Karpas-422 (cell line): ENCODE measurements at regions not wholly inside any gene's neighbourhood (a gene's known extent, or its start where the extent isn't known, plus 50 kb on each side); places are given as distances from the start of the nearest gene placed in this dataset.
"Not testable (repeated sequence)": the region's sequence is repeated elsewhere in the genome, so short reads cannot be mapped to it uniquely, and the experiment has no call there.

ENCODE experiments used
- DNase-seq: peaks from one replicate; pipeline ENCODE4 v3.0.0-alpha.2; 2015
- H2AFZ ChIP-seq: fragments of 200-600 bp; sonication (generic); 2 replicates; pipeline ENCODE4 v1.6.1; 2014; ENCODE audit warnings: antibody characterized with exemption, low read length, mixed read lengths
- H3K27ac ChIP-seq: fragments of 200-600 bp; sonication (generic); 2 replicates; pipeline ENCODE4 v1.5.1; 2014; ENCODE audit warnings: mild to moderate bottlenecking, low read length, moderate library complexity
- H3K27me3 ChIP-seq: fragments of 200-600 bp; sonication (generic); 2 replicates; pipeline ENCODE4 v1.6.1; 2014; ENCODE audit warnings: low read length, mixed read lengths
- H3K36me3 ChIP-seq: fragments of 200-600 bp; sonication (generic); 2 replicates; pipeline ENCODE4 v1.6.1; 2014; ENCODE audit warnings: low read length, mixed read lengths; ENCODE audit not compliant: insufficient read depth
- H3K4me1 ChIP-seq: fragments of 200-600 bp; sonication (generic); 2 replicates; pipeline ENCODE4 v1.6.1; 2014; ENCODE audit warnings: mild to moderate bottlenecking, low read length, mixed read lengths
- H3K4me2 ChIP-seq: fragments of 200-600 bp; sonication (generic); 2 replicates; pipeline ENCODE4 v1.6.1; 2014; ENCODE audit warnings: low read length, low read depth, mild to moderate bottlenecking; ENCODE audit not compliant: poor library complexity, severe bottlenecking
- H3K4me3 ChIP-seq: fragments of 200-600 bp; sonication (generic); 2 replicates; pipeline ENCODE4 v1.5.1; 2014; ENCODE audit warnings: mild to moderate bottlenecking, antibody characterized with exemption, low read length, mixed read lengths
- H3K79me2 ChIP-seq: fragments of 200-600 bp; sonication (generic); 2 replicates; pipeline ENCODE4 v1.6.1; 2014; ENCODE audit warnings: mild to moderate bottlenecking, low read length, mixed read lengths
- H3K9ac ChIP-seq: fragments of 200-600 bp; sonication (generic); 2 replicates; pipeline ENCODE4 v1.6.0; 2014; ENCODE audit warnings: low read length
- H3K9me2 ChIP-seq: fragments of 200-600 bp; sonication (generic), shearing (Covaris generic); replicated peaks from 2 replicates; pipeline ENCODE4 v1.6.0; 2014; ENCODE audit warnings: mild to moderate bottlenecking, low read length, moderate library complexity; ENCODE audit not compliant: insufficient read depth
- H3K9me3 ChIP-seq: fragments of 300-700, 200-600 bp; sonication (generic); 2 replicates; pipeline ENCODE4 v1.6.1; 2014; ENCODE audit warnings: low read length, mixed read lengths
- H4K20me1 ChIP-seq: fragments of 200-600 bp; sonication (generic); 2 replicates; pipeline ENCODE4 v1.6.1; 2014; ENCODE audit warnings: mild to moderate bottlenecking, antibody characterized with exemption, low read length, low read depth; ENCODE audit not compliant: insufficient read depth

DNA sequence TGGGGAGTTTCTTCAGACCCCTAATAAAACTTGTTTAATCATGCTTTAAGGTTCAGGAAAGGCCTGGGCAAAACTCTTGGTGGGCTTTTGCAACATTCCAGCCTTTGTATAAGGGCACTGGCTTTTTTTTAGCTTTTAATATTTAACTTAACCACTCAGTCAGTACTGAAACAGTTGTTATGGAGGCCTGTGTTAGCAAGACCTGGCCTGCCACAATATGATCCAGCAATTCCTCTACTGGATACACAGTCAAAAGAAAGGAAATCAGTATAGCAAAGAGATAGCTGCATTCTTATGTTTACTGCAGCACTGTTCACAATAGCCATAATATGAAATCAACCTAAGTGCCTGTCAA lies 75.1 kb upstream of the COG2 start:
- Histone ChIP-seq H3K9me3 (no peaks in the 10 kb centered on the region), H3K9me2 (no peaks in the 10 kb centered on the region), H3K36me3 (no peaks in the 10 kb centered on the region), H3K4me1 (no peaks in the 10 kb centered on the region), H4K20me1 (no peaks in the 10 kb centered on the region), H3K9ac (no peak overlapping the region), H2AFZ (no peak overlapping the region), H3K4me2 (no peak overlapping the region), H3K27me3 (no peaks in the 10 kb centered on the region), H3K79me2 (no peaks in the 10 kb centered on the region), H3K4me3 (no peak overlapping the region), H3K27ac (no peak overlapping the region)
- DNase-seq = no peak

DNA sequence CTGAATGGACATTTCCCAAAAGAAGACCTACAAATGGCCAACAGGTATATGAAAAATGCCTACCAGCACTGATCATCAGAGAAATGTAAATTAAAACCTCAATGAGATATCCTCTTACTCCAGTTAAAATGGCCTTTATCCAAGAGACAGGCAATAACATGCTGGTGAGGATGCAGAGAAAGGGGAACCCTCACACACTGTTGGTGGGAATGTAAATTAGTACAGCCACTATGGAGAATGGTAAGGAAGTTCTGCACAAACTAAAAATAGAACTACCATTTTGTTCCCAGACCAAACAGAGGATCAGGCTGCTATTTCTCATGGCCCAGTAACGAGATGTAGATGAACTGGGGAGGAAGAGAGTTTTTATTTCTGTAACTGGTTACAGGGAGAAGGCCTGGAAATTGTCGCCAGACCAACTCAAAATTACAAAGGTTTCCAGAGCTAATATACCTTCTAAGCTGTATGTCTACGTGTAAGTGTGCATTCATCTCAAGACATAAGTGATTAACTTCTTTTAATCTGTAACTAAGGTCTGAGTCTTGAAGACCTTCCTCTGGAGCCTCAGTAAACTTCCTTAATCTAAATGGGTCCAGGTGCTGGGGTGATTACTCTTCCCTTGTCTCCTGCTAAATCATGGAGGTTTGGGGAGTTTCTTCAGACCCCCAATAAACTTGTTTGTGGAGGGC lies 75.6 kb upstream of the COG2 start:
- not testable (repeated sequence) for H3K27ac ChIP-seq, H3K36me3 ChIP-seq, H3K4me2 ChIP-seq, H4K20me1 ChIP-seq, H3K9me2 ChIP-seq, DNase-seq, H3K9ac ChIP-seq, H3K79me2 ChIP-seq, H3K9me3 ChIP-seq, H2AFZ ChIP-seq, H3K27me3 ChIP-seq, H3K4me1 ChIP-seq, H3K4me3 ChIP-seq

DNA sequence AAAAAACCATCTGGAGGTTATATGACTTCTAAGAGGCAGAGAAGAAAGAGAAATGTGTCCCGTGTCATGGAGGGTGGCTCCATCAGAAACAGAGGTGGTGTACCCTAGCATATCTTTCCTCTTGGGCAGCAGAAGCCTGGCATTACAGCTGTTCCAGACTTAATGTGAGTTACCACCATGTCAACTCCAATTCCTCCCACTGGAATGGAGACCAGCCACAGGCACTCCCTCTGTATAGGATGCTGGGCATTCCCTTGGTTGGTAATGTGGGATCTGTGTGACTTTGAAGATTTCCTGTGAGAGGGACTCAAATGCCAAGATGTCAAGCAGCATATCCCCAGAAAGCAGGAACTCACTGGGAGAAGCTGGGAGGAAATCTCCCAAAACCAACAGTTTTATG lies 77.1 kb upstream of the COG2 start:
- H2AFZ ChIP-seq = no peak overlapping the region
- no peak overlapping the region for H3K9ac ChIP-seq
- no peak overlapping the region for H3K27ac ChIP-seq
- no peak overlapping the region for H3K4me3 ChIP-seq
- no peaks in the 10 kb centered on the region for H4K20me1 ChIP-seq
- H3K36me3 ChIP-seq = no peaks in the 10 kb centered on the region
- DNase-seq = no peak
- no peaks in the 10 kb centered on the region for H3K79me2 ChIP-seq
- H3K9me3 ChIP-seq = no peaks in the 10 kb centered on the region
- H3K4me1 ChIP-seq = no peaks in the 10 kb centered on the region
- no peaks in the 10 kb centered on the region for H3K27me3 ChIP-seq
- H3K4me2 ChIP-seq = no peak overlapping the region
- H3K9me2 ChIP-seq = no peaks in the 10 kb centered on the region

DNA sequence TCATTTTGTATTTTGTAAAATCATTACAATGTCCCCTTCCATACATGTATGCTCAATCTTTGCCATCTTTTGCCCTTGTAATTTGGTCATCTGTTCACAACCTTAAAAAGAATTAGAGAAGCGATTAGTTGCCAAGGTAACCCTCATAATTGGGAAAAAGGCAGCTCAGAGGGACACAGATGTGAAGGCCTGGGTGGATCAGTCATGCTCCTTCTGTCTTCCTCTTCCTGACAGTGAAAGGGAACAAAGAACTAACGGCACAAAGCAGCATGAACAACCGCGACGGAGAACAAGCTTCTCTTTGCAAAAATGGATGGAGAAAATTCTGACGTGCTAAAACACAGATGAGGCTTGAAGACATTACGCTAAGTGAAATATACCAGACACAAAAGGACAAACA lies 78.7 kb upstream of the COG2 start:
- no peak overlapping the region for H3K4me3 ChIP-seq

DNA sequence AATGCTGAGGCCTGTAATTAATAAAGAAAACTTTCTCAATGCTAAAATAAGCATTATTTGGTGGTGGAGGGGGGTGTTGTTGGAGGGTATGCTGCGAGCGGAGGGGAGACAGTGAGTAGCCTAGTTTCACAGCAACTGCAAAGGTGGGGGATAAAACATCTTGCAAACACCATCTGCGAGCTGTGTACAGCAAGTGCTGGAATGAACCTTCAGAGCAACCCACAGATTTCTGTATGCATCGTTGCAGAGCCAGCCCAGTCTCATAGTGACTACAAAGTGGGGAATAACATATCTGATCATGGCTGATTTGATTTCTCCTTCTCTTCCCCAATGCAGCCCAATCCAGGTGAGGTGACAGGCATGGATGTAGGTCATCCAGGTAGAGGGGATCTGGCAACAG lies 80.7 kb upstream of the COG2 start:
- Histone ChIP-seq H4K20me1 (no peaks in the 10 kb centered on the region), H3K79me2 (no peaks in the 10 kb centered on the region), H3K27ac (no peak overlapping the region), H3K4me2 (no peak overlapping the region), H3K9me2 (no peaks in the 10 kb centered on the region), H2AFZ (no peak overlapping the region), H3K4me3 (no peak overlapping the region), H3K36me3 (no peaks in the 10 kb centered on the region), H3K27me3 (no peaks in the 10 kb centered on the region), H3K9me3 (no peaks in the 10 kb centered on the region), H3K9ac (no peak overlapping the region), H3K4me1 (no peaks in the 10 kb centered on the region)
- DNase-seq = no peak

More for the DNA sequence above, 78.7 kb upstream of the COG2 start:
- H3K79me2 ChIP-seq = no peaks in the 10 kb centered on the region
- H3K9me2 ChIP-seq = no peaks in the 10 kb centered on the region
- H3K4me2 ChIP-seq = no peak overlapping the region
- H3K9me3 ChIP-seq = no peaks in the 10 kb centered on the region
- no peaks in the 10 kb centered on the region for H3K36me3 ChIP-seq
- no peak overlapping the region for H3K27ac ChIP-seq
- H2AFZ ChIP-seq = no peak overlapping the region
- no peak for DNase-seq
- no peaks in the 10 kb centered on the region for H4K20me1 ChIP-seq
- H3K4me1 ChIP-seq = no peaks in the 10 kb centered on the region
- no peaks in the 10 kb centered on the region for H3K27me3 ChIP-seq
- no peak overlapping the region for H3K9ac ChIP-seq

DNA sequence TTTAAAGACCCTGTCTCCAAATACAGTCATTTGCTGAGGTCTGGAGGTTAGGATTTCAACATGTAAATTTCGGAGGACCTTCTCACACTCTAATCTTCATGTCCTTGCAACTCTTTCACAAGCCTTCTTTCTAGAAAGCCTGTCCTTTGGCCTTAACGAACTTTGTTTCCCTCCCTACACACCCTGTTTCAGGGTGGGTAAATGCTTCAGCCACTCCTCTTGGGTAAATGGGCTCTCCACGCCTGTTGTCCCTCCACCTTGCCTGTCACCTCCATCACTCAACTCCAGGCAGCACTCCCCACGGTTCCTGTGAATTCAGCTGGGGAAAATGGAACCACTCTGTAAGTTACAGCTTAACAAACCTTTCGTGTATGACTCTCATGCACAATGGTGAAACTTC lies 84.0 kb upstream of the COG2 start:
- no peaks in the 10 kb centered on the region for H3K9me2 ChIP-seq
- no peaks in the 10 kb centered on the region for H3K9me3 ChIP-seq
- H3K27me3 ChIP-seq = no peaks in the 10 kb centered on the region
- H2AFZ ChIP-seq = no peak overlapping the region
- no peak for DNase-seq
- H3K79me2 ChIP-seq = no peaks in the 10 kb centered on the region
- no peaks in the 10 kb centered on the region for H4K20me1 ChIP-seq
- H3K4me2 ChIP-seq = no peak overlapping the region
- H3K36me3 ChIP-seq = no peaks in the 10 kb centered on the region
- H3K4me1 ChIP-seq = no peaks in the 10 kb centered on the region
- H3K27ac ChIP-seq = no peak overlapping the region
- no peak overlapping the region for H3K4me3 ChIP-seq
- no peak overlapping the region for H3K9ac ChIP-seq

DNA sequence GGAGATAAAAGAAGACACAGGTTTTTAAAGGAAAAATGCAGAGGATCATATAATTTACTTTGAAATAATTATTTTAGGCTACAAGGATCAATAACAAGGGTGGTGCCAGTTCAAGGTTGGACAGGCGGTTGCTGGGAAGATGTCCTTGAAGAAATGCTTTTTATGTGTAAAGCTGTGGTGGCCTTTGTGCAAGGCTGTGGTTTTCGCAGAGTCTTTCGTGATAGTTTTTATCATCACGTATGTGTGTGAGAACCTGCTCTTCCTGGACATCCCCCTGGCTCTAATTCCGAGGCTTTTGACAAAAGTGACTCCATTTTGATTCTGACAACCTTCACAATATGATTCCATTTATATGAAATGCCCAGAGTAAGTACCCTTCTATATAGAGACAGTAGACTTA lies 85.8 kb upstream of the COG2 start:
- no peak overlapping the region for H3K4me2 ChIP-seq
- H3K9me3 ChIP-seq = no peaks in the 10 kb centered on the region
- no peak overlapping the region for H3K9ac ChIP-seq
- H3K4me1 ChIP-seq = no peaks in the 10 kb centered on the region
- no peak for DNase-seq
- H3K9me2 ChIP-seq = no peaks in the 10 kb centered on the region
- H3K27ac ChIP-seq = no peak overlapping the region
- H2AFZ ChIP-seq = no peak overlapping the region
- H4K20me1 ChIP-seq = no peaks in the 10 kb centered on the region
- H3K27me3 ChIP-seq = no peaks in the 10 kb centered on the region
- H3K4me3 ChIP-seq = no peak overlapping the region
- H3K36me3 ChIP-seq = no peaks in the 10 kb centered on the region
- no peaks in the 10 kb centered on the region for H3K79me2 ChIP-seq

DNA sequence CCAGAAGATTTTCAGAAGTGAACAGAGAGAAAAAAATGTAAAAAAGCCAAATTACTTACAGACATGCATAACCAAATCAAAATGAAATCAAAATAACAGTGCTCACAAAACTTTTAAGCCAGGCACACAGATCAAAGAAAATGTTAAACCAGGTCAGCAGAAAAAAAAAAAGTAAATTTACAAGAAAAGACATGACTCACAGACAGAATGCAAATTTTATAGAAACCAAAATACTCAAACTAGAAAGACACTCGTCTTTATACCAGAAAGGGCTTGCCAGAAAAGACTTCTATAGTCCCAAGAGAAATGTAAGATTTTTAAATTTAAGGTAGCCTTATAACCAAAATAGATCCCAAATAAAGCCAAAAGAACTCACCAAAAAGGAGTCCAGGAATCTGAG lies 86.5 kb upstream of the COG2 start:
- no peaks in the 10 kb centered on the region for H3K79me2 ChIP-seq
- no peak overlapping the region for H3K9ac ChIP-seq
- H3K4me2 ChIP-seq = no peak overlapping the region
- no peaks in the 10 kb centered on the region for H4K20me1 ChIP-seq
- no peaks in the 10 kb centered on the region for H3K9me3 ChIP-seq
- H2AFZ ChIP-seq = no peak overlapping the region
- no peaks in the 10 kb centered on the region for H3K9me2 ChIP-seq
- no peak overlapping the region for H3K27ac ChIP-seq
- no peaks in the 10 kb centered on the region for H3K4me1 ChIP-seq
- no peaks in the 10 kb centered on the region for H3K36me3 ChIP-seq
- H3K4me3 ChIP-seq = no peak overlapping the region
- no peak for DNase-seq
- no peaks in the 10 kb centered on the region for H3K27me3 ChIP-seq

DNA sequence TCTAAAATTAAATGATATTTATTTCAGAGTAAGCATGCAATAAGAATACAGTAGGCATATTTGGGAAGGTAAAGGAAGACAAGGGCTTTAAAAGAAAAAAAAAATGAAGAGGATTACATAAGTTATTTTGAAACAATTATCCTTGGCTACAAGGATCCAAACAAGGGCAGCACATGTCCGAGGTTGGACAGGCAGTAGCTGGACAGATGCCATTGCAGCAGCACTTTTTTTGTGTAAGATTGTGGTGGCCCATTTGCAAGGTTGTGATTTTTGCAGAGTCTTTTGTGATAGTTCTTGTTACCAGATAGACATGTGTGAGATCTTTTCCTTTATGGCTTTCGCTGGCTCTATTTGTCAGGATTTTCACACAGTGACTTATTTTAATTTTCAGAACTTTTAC lies 89.4 kb upstream of the COG2 start:
- Histone ChIP-seq H3K9me2 (no peaks in the 10 kb centered on the region), H3K79me2 (no peaks in the 10 kb centered on the region), H3K4me1 (no peaks in the 10 kb centered on the region), H3K9me3 (no peaks in the 10 kb centered on the region), H3K27ac (no peak overlapping the region), H3K27me3 (no peaks in the 10 kb centered on the region), H4K20me1 (no peaks in the 10 kb centered on the region), H3K9ac (no peak overlapping the region), H3K36me3 (no peaks in the 10 kb centered on the region), H3K4me3 (no peak overlapping the region), H2AFZ (no peak overlapping the region), H3K4me2 (no peak overlapping the region)
- DNase-seq = no peak
